Naive B cell (primary cell): ENCODE measurements at regions not wholly inside any gene's neighbourhood (a gene's known extent, or its start where the extent isn't known, plus 50 kb on each side); places are given as distances from the start of the nearest gene placed in this dataset.
"Not testable (repeated sequence)": the region's sequence is repeated elsewhere in the genome, so short reads cannot be mapped to it uniquely, and the experiment has no call there.

Experiments used
- ATAC-seq, 2 donors: fragments of 150-1000 bp; cut with Tn5 transposase; 2 replicates each; pipeline ENCODE4 v1.10.0; 2021; ENCODE audit warnings: low read depth in 2 of 2, mild to moderate bottlenecking in 2 of 2, moderate library complexity in 2 of 2
- DNase-seq: peaks from one replicate; pipeline ENCODE4 v3.0.0; 2022
- H3K27ac Mint-ChIP-seq, 6 donors: one replicate each; pipeline ENCODE4 v1.8.0; 2020 to 2022; ENCODE audit warnings: mild to moderate bottlenecking in 6 of 6, mixed read lengths in 6 of 6, moderate library complexity in 5 of 6, inconsistent platforms in 2 of 6
- H3K27me3 Mint-ChIP-seq, 3 donors: one replicate each; pipeline ENCODE4 v1.8.0; 2021 to 2022; ENCODE audit warnings: mixed read lengths in 3 of 3, mild to moderate bottlenecking in 1 of 3
- H3K36me3 Mint-ChIP-seq, 2 donors: one replicate each; pipeline ENCODE4 v1.8.0; 2020 to 2022; ENCODE audit warnings: mixed read lengths in 2 of 2, inconsistent platforms in 1 of 2, mild to moderate bottlenecking in 1 of 2
- H3K4me1 Mint-ChIP-seq, 3 donors: one replicate each; pipeline ENCODE4 v1.8.0; 2020 to 2022; ENCODE audit warnings: mixed read lengths in 3 of 3, inconsistent platforms in 1 of 3, mild to moderate bottlenecking in 1 of 3, moderate library complexity in 1 of 3
- H3K4me3 Mint-ChIP-seq, 8 donors: one replicate each; pipeline ENCODE4 v1.8.0; 2020 to 2022; ENCODE audit warnings: mild to moderate bottlenecking in 8 of 8, mixed read lengths in 8 of 8, moderate library complexity in 8 of 8, inconsistent platforms in 2 of 8
- H3K9me3 Mint-ChIP-seq, 7 donors: one replicate each; pipeline ENCODE4 v1.8.0; 2020 to 2022; ENCODE audit warnings: mixed read lengths in 7 of 7, mild to moderate bottlenecking in 5 of 7, inconsistent platforms in 2 of 7, moderate library complexity in 1 of 7

- not testable (repeated sequence) for H3K4me1 Mint-ChIP-seq, H3K27ac Mint-ChIP-seq, ATAC-seq, H3K36me3 Mint-ChIP-seq, H3K9me3 Mint-ChIP-seq, DNase-seq, H3K4me3 Mint-ChIP-seq, H3K27me3 Mint-ChIP-seq
These were observed 914.7 kb downstream of the FOXD4L5 start for GRCh38 chr9:64370344-64370743.

- not testable (repeated sequence) for ATAC-seq, DNase-seq, H3K9me3 Mint-ChIP-seq, H3K27ac Mint-ChIP-seq, H3K4me1 Mint-ChIP-seq, H3K27me3 Mint-ChIP-seq, H3K4me3 Mint-ChIP-seq, H3K36me3 Mint-ChIP-seq
These were observed 915.4 kb downstream of the FOXD4L5 start for GRCh38 chr9:64369644-64370043.

- H3K4me1 Mint-ChIP-seq, H3K27me3 Mint-ChIP-seq, H3K9me3 Mint-ChIP-seq, H3K27ac Mint-ChIP-seq, H3K36me3 Mint-ChIP-seq: not testable (repeated sequence)
- DNase-seq: peak; percentile 41
- H3K4me3 Mint-ChIP-seq: peak overlapping the region in 1 of 8 donors; percentile 23
- ATAC-seq: peak; percentile 93 to 100
These were observed 915.9 kb downstream of the FOXD4L5 start for GRCh38 chr9:64369114-64369513.

- H3K9me3 Mint-ChIP-seq, H3K27me3 Mint-ChIP-seq, H3K27ac Mint-ChIP-seq, ATAC-seq, DNase-seq, H3K4me1 Mint-ChIP-seq, H3K36me3 Mint-ChIP-seq: not testable (repeated sequence)
- peak overlapping the region in 4 of 8 donors; percentile 3 to 78 (median 54) for H3K4me3 Mint-ChIP-seq
These were observed 916.4 kb downstream of the FOXD4L5 start for GRCh38 chr9:64368644-64368942.

- H3K36me3 Mint-ChIP-seq, H3K27ac Mint-ChIP-seq, H3K9me3 Mint-ChIP-seq, ATAC-seq, DNase-seq, H3K4me1 Mint-ChIP-seq, H3K27me3 Mint-ChIP-seq: not testable (repeated sequence)
- H3K4me3 Mint-ChIP-seq: peak overlapping the region in 5 of 8 donors; percentile 3 to 78 (median 47)
These were observed 917.0 kb downstream of the FOXD4L5 start for GRCh38 chr9:64367826-64368643.
